IMR-90 (cell line): ENCODE measurements at regions not wholly inside any gene's neighbourhood (a gene's known extent, or its start where the extent isn't known, plus 50 kb on each side); places are given as distances from the start of the nearest gene placed in this dataset.

Source experiments
- ATAC-seq: fragments of 200-7000 bp; cut with Tn5 transposase; 2 replicates; pipeline ENCODE4 v1.9.1; 2020; ENCODE audit warnings: low read depth, mild to moderate bottlenecking, moderate library complexity
- BruUV-seq: library from RNA; stranded (reverse); fragments of 400-500 nt; replicated peaks from 2 replicates; lab custom pipeline; 2021; lab: Mats Ljungman, UMichigan
- CTCF ChIA-PET: fragments of 300-600 bp; formaldehyde crosslinking; extraction: SDS; loops from one replicate; lab custom pipeline; 2021; ENCODE audit warnings: antibody characterized with exemption; lab: Yijun Ruan, JAX
- POLR2A ChIA-PET: fragments of 300-600 bp; sonication (Branson Sonifier 250); formaldehyde crosslinking; loops from one replicate; lab custom pipeline; 2022; ENCODE audit warnings: antibody characterized with exemption; ENCODE audit not compliant: unreplicated experiment; lab: Charles Lee
- DNase-seq: peaks from one replicate; pipeline ENCODE4 v3.0.0; 2013
- H2AFZ ChIP-seq: replicated peaks from 2 replicates; pipeline ENCODE3; 2013; ENCODE audit warnings: low read length, mild to moderate bottlenecking; ENCODE audit not compliant: poor library complexity
- H2AK5ac ChIP-seq: 2 replicates; pipeline ENCODE4 v1.6.1; 2013; ENCODE audit warnings: low read depth, low read length, inconsistent platforms
- H2AK9ac ChIP-seq: replicated peaks from 2 replicates; pipeline ENCODE3; 2013; ENCODE audit warnings: mild to moderate bottlenecking, low read depth, low read length, moderate library complexity; ENCODE audit not compliant: poor library complexity
- H2BK120ac ChIP-seq: 2 replicates; pipeline ENCODE4 v1.6.1; 2013; ENCODE audit warnings: low read depth, low read length, inconsistent platforms
- H2BK15ac ChIP-seq: 3 replicates; pipeline ENCODE4 v1.6.1; 2013; ENCODE audit warnings: low read depth, low read length, inconsistent platforms
- H2BK20ac ChIP-seq: 2 replicates; pipeline ENCODE4 v1.6.1; 2013; ENCODE audit warnings: low read depth, mild to moderate bottlenecking, inconsistent platforms, low read length, moderate library complexity
- H2BK5ac ChIP-seq: 2 replicates; pipeline ENCODE4 v1.6.1; 2013; ENCODE audit warnings: mild to moderate bottlenecking, low read depth, low read length, inconsistent platforms; ENCODE audit not compliant: poor library complexity, severe bottlenecking
- H3K14ac ChIP-seq: replicated peaks from 2 replicates; pipeline ENCODE4 v1.6.1; 2013; ENCODE audit warnings: low read depth, low read length, inconsistent platforms
- H3K18ac ChIP-seq: 2 replicates; pipeline ENCODE4 v1.6.1; 2013; ENCODE audit warnings: low read depth, low read length, control low read depth
- H3K23ac ChIP-seq: 2 replicates; pipeline ENCODE4 v1.6.1; 2013; ENCODE audit warnings: low read depth, low read length, inconsistent platforms
- H3K27ac ChIP-seq: 2 replicates; pipeline ENCODE4 v1.5.1; 2013; ENCODE audit warnings: mild to moderate bottlenecking, control low read depth, low read length; ENCODE audit not compliant: insufficient read depth
- H3K27me3 ChIP-seq: 2 replicates; pipeline ENCODE4 v1.6.1; 2013; ENCODE audit warnings: low read length; ENCODE audit not compliant: control insufficient read depth, insufficient read depth
- H3K36me3 ChIP-seq: 2 replicates; pipeline ENCODE4 v1.6.1; 2013; ENCODE audit warnings: low read length, mixed read lengths; ENCODE audit not compliant: control insufficient read depth, insufficient read depth
- H3K4ac ChIP-seq: 2 replicates; pipeline ENCODE4 v1.6.1; 2013; ENCODE audit warnings: low read depth, low read length, inconsistent platforms
- H3K4me1 ChIP-seq: 2 replicates; pipeline ENCODE4 v1.6.1; 2013; ENCODE audit warnings: low read length, mixed read lengths; ENCODE audit not compliant: control insufficient read depth, insufficient read depth
- H3K4me2 ChIP-seq: 2 replicates; pipeline ENCODE4 v1.6.1; 2013; ENCODE audit warnings: low read depth, mild to moderate bottlenecking, control low read depth, low read length, moderate library complexity
- H3K4me3 ChIP-seq: 2 replicates; pipeline ENCODE4 v1.5.1; 2013; ENCODE audit warnings: low read depth, mild to moderate bottlenecking, control low read depth, low read length, moderate library complexity; ENCODE audit not compliant: insufficient read depth
- H3K56ac ChIP-seq: 2 replicates; pipeline ENCODE4 v1.6.1; 2013; ENCODE audit warnings: low read length, inconsistent platforms; ENCODE audit not compliant: insufficient read depth; ENCODE audit errors: extremely low read depth
- H3K79me1 ChIP-seq, 2 experiments: 2 replicates each; pipeline ENCODE4 v1.6.1; 2013; ENCODE audit warnings: low read length in 2 of 2, inconsistent platforms in 1 of 2, low read depth in 1 of 2
- H3K9ac ChIP-seq: 2 replicates; pipeline ENCODE4 v1.6.1; 2013; ENCODE audit warnings: low read depth, low read length, control low read depth
- H3K9me1 ChIP-seq: 2 replicates; pipeline ENCODE4 v1.6.1; 2013; ENCODE audit warnings: low read length, inconsistent platforms; ENCODE audit not compliant: insufficient read depth
- H3K9me3 ChIP-seq: 2 replicates; pipeline ENCODE4 v1.6.1; 2013; ENCODE audit warnings: low read length; ENCODE audit not compliant: control insufficient read depth, insufficient read depth
- H4K20me1 ChIP-seq: 2 replicates; pipeline ENCODE4 v1.6.1; 2013; ENCODE audit warnings: low read length, inconsistent platforms; ENCODE audit not compliant: insufficient read depth
- H4K5ac ChIP-seq: 2 replicates; pipeline ENCODE4 v1.6.1; 2013; ENCODE audit warnings: mild to moderate bottlenecking, low read depth, low read length, control low read depth
- H4K8ac ChIP-seq, 2 experiments: 2 replicates each; pipeline ENCODE4 v1.6.1; 2013; ENCODE audit warnings: low read depth in 2 of 2, low read length in 2 of 2, control low read depth in 1 of 2, inconsistent platforms in 1 of 2
- H4K91ac ChIP-seq: 2 replicates; pipeline ENCODE4 v1.6.1; 2013; ENCODE audit warnings: low read depth, low read length, inconsistent platforms; ENCODE audit not compliant: insufficient read depth
- BHLHE40 ChIP-seq: fragments of 150-350 bp; IDR thresholded peaks from 2 replicates; pipeline ENCODE4 v1.6.1; 2016; ENCODE audit warnings: mild to moderate bottlenecking, low read depth, low read length
- CTCF ChIP-seq: conservative IDR thresholded peaks from 2 replicates; pipeline ENCODE4 v1.5.1; 2012; ENCODE audit warnings: mild to moderate bottlenecking, low read depth, low read length, improper control_type of control experiment
- MAZ ChIP-seq: IDR thresholded peaks from 2 replicates; pipeline ENCODE4 v1.6.1; 2012; ENCODE audit warnings: low read depth, mild to moderate bottlenecking, low read length, improper control_type of control experiment, moderate library complexity, borderline replicate concordance
- POLR2A ChIP-seq: IDR thresholded peaks from 2 replicates; pipeline ENCODE4 v1.6.1; 2012; ENCODE audit warnings: mild to moderate bottlenecking, low read depth, low read length
- RAD21 ChIP-seq: IDR thresholded peaks from 2 replicates; pipeline ENCODE4 v1.6.1; 2012; ENCODE audit warnings: low read length, improper control_type of control experiment
- RCOR1 ChIP-seq: IDR thresholded peaks from 2 replicates; pipeline ENCODE4 v1.6.1; 2012; ENCODE audit warnings: mild to moderate bottlenecking, low read length, improper control_type of control experiment; ENCODE audit not compliant: insufficient replicate concordance
- SMC3 ChIP-seq: fragments of 150-350 bp; IDR thresholded peaks from 2 replicates; pipeline ENCODE4 v1.6.1; 2016; ENCODE audit warnings: low read depth, mild to moderate bottlenecking, antibody characterized with exemption, low read length, moderate library complexity
- WGBS, 2 experiments: methylation state at CpG; one replicate each; pipeline versions ENCODE4 v1.1.5 to v1.1.7; 2013; ENCODE audit warnings: missing lambda C conversion rate in 2 of 2; ENCODE audit not compliant: insufficient read length in 1 of 2; ENCODE audit errors: extremely low coverage in 2 of 2; 5-methylcytosine and 5-hydroxymethylcytosine counted together
- dilution Hi-C: fragments of 300-500 bp; cut with HindIII; formaldehyde crosslinking; loops from one replicate; pipeline ENCODE4 v1.14.3; 2018; ENCODE audit warnings: low sequenced_read_pairs; ENCODE audit not compliant: unreplicated experiment
- in situ Hi-C: fragments of 300-500 bp; cut with MboI; formaldehyde crosslinking; loops from 3 replicates; pipeline ENCODE4 v1.14.3; 2019; ENCODE audit warnings: low sequenced_read_pairs, inconsistent platforms, mixed read lengths
- intact Hi-C: fragments of 100-400 bp; cut with micrococcal nuclease; formaldehyde crosslinking; loops from 2 replicates; pipeline ENCODE4 v1.10.0; 2022

- H3K4me3 ChIP-seq: no peak overlapping the region
- H3K4ac ChIP-seq: peak overlapping the region; percentile 86
- peak overlapping the region; percentile 12 for H3K18ac ChIP-seq
- BruUV-seq: no TSS peak
- in situ Hi-C loops: no loop called here
- H2BK15ac ChIP-seq: peak overlapping the region; percentile 53; the same call in 2 of the 3 replicates
- peaks cover 3% of the 10 kb centered on the region; the same call in 1 of the 2 replicates for H3K9me1 ChIP-seq
- H3K4me1 ChIP-seq: peaks cover 16% of the 10 kb centered on the region
- intact Hi-C loops: loop anchor here (5.0 kb wide), 1 partner anchor 733 kb away; no protein-coding TSS in a partner anchor
- H4K91ac ChIP-seq: peak overlapping the region; percentile 95
- no peaks in the 10 kb centered on the region for H3K27me3 ChIP-seq
- DNase-seq (peak; percentile 92), ATAC-seq (peak; percentile 81)
- peak overlapping the region; percentile 85 for H3K23ac ChIP-seq
- peak overlapping the region; percentile 3 for H4K5ac ChIP-seq
- H4K20me1 ChIP-seq: no peaks in the 10 kb centered on the region
- dilution Hi-C loops: no loop called here
- H3K4me2 ChIP-seq: peak overlapping the region; percentile 1
- H3K56ac ChIP-seq: peak overlapping the region; percentile 82
- no peaks in the 10 kb centered on the region for H3K79me1 ChIP-seq
- peak overlapping the region; percentile 100 for H2BK5ac ChIP-seq
- POLR2A ChIA-PET: interaction anchor here (0.5 kb wide), 1 partner anchor 51 kb away, joined by 3 read pairs; no protein-coding TSS in a partner anchor
- H2AK5ac ChIP-seq: peak overlapping the region; percentile 16
- CTCF ChIA-PET: interaction anchor here (0.6 to 1.1 kb wide), 3 partner anchors 45 to 753 kb away, joined by 3 read pairs; no protein-coding TSS in a partner anchor
- peak overlapping the region; percentile 54 for H2AFZ ChIP-seq
- TF ChIP-seq BHLHE40 (no peak; the same call in 1 of the 2 replicates), RAD21 (peak; percentile 32), RCOR1 (peak; percentile 53), SMC3 (0 out of 2 replicates have a peak, but pooled peaks have one; percentile 18), MAZ (no peak; the same call in 1 of the 2 replicates), CTCF (0 out of 2 replicates have a peak, but pooled peaks have one; percentile 16), POLR2A (no peak)
- WGBS, 2 experiments: no CpG with 5 or more reads among the region's 3 CpGs
- H3K27ac ChIP-seq: peak overlapping the region; percentile 65
- H4K8ac ChIP-seq: peak overlapping the region; percentile 83 to 95
- no peaks in the 10 kb centered on the region for H3K9me3 ChIP-seq
- H2BK20ac ChIP-seq: peak overlapping the region; percentile 99
- peak overlapping the region; percentile 98 for H2BK120ac ChIP-seq
- H3K9ac ChIP-seq: peak overlapping the region; percentile 1; the same call in 1 of the 2 replicates
- H3K36me3 ChIP-seq: no peaks in the 10 kb centered on the region
- H2AK9ac ChIP-seq: peak overlapping the region; percentile 2
- H3K14ac ChIP-seq: peak overlapping the region; percentile 79
These were observed 651.4 kb downstream of the IQCM start for GRCh38 chr4:149164282-149164681.
